ENCODE measurements at regions not wholly inside any gene's neighbourhood (a gene's known extent, or its start where the extent isn't known, plus 50 kb on each side); places are given as distances from the start of the nearest gene placed in this dataset.

DNA sequence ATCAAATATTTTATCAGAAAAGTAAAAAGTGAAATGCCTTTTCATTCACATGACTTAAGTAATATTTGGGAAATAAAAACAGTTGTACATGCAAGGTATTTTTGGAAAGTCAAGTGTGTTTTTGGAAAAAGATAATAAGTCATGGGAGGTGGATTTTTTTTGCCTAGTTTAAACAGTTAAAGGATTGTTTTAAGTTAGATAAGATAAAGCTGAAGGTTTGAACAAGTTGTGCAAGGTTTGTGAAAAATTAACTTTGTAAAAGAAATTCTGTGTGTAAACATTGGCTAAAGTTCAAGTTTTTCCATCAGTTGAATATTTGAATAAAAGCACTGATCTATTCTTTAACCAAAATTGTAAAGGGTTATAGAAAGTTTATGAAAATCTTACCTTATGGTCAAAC is 207.9 kb upstream of the RGPD4 start:
- Mint-ChIP-seq H3K9me3 (peaks cover 23% of the 10 kb centered on the region), H3K4me1 (ENCODE audit: low read depth) (no peaks in the 10 kb centered on the region), H3K36me3 (ENCODE audit: low read depth) (peaks cover 6% of the 10 kb centered on the region; the same call in 1 of the 2 replicates), H3K27me3 (ENCODE audit: insufficient read depth) (peaks cover 6% of the 10 kb centered on the region), H3K4me3 (no peak overlapping the region), H3K27ac (no peak overlapping the region)
- DNase-seq: no peak
- TF ChIP-seq, protein P1, sequence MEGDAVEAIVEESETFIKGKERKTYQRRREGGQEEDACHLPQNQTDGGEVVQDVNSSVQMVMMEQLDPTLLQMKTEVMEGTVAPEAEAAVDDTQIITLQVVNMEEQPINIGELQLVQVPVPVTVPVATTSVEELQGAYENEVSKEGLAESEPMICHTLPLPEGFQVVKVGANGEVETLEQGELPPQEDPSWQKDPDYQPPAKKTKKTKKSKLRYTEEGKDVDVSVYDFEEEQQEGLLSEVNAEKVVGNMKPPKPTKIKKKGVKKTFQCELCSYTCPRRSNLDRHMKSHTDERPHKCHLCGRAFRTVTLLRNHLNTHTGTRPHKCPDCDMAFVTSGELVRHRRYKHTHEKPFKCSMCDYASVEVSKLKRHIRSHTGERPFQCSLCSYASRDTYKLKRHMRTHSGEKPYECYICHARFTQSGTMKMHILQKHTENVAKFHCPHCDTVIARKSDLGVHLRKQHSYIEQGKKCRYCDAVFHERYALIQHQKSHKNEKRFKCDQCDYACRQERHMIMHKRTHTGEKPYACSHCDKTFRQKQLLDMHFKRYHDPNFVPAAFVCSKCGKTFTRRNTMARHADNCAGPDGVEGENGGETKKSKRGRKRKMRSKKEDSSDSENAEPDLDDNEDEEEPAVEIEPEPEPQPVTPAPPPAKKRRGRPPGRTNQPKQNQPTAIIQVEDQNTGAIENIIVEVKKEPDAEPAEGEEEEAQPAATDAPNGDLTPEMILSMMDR (IDR thresholded peaks at IDR 0.05): no peak

DNA sequence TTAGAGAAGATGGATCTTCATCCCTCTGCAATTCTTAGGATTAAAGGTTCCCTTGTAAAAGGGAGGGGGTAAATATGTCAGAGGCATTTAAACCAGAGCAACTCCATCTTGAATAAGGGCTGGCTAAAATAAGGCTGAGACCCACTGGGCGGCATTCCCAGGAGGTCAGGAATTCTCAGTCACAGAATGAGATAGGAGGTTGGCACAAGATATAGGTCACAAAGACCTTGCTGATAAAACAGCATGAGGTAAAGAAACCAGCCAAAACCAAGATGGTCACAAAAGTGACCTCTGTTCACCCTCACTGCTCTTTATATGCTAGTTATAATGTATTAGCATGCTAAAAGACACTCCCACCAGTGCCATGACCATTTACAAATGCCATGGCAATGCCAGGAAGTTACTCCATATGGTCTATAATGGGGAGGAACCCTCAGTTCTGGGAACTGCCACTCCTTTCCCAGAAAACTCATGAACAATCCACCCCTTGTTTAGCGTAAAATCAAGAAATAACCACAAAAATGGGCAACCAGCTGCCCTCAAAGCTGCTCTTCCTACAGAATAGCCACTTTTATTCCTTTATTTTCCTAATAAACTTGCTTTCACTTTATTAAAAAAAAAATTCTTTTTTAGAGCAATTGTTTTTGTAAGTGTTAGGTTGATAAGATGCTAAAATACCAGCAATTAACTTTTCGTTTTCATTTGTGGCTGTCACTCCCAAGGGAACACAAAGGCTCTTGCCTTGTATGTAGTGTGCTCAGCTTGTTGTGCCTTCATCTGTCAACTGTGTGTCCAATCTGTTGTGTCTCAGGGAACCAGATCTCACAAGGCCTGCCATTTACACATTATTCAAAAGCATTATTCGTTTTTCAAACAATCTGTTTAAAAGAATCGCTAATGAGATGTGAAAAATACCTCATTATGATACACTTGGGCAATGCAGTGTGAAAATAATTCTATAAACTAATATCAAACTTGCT is 205.2 kb upstream of the RGPD4 start:
- Mint-ChIP-seq H3K36me3 (ENCODE audit: low read depth) (peaks cover 6% of the 10 kb centered on the region; the same call in 1 of the 2 replicates), H3K4me1 (ENCODE audit: low read depth) (no peaks in the 10 kb centered on the region), H3K27ac (no peak overlapping the region), H3K9me3 (peaks cover 23% of the 10 kb centered on the region), H3K4me3 (no peak overlapping the region), H3K27me3 (ENCODE audit: insufficient read depth) (peaks cover 5% of the 10 kb centered on the region)
- TF ChIP-seq, protein P1 (IDR thresholded peaks at IDR 0.05): no peak
- DNase-seq: no peak

DNA sequence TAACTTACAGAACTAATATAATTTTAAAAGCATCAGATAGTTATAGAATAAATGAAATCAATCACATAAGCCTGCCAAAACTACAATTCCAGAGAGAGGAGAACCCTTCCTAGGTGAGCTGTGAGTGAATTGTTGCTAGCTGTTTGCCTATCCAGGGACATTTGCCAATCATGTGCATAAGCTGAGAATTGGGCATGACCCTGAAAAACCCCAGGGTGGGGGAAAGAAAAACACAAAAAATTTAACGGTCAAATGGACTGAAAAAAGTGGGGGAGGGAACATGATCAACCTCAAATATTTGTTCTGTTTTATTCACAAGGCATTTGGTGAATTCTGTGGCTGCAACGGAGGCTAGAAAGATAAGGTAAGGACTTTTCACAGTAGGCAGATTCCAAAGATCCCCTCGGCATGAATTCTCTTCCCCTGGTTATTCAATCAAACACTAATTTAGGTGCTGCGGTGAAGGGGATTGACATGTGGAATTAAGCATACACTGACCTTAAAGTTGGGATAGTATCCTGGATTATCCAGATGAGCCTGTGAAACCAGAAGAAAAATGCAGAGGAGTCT is 203.9 kb upstream of the RGPD4 start:
- no peak overlapping the region for H3K4me3 Mint-ChIP-seq
- H3K27me3 Mint-ChIP-seq (ENCODE audit: insufficient read depth): peaks cover 2% of the 10 kb centered on the region; the same call in 1 of the 2 replicates
- no peaks in the 10 kb centered on the region for H3K4me1 Mint-ChIP-seq (ENCODE audit: low read depth)
- peaks cover 6% of the 10 kb centered on the region; the same call in 1 of the 2 replicates for H3K36me3 Mint-ChIP-seq (ENCODE audit: low read depth)
- TF ChIP-seq, protein P1 (IDR thresholded peaks at IDR 0.05): no peak
- no peak for DNase-seq
- H3K27ac Mint-ChIP-seq: no peak overlapping the region
- H3K9me3 Mint-ChIP-seq: peaks cover 21% of the 10 kb centered on the region

DNA sequence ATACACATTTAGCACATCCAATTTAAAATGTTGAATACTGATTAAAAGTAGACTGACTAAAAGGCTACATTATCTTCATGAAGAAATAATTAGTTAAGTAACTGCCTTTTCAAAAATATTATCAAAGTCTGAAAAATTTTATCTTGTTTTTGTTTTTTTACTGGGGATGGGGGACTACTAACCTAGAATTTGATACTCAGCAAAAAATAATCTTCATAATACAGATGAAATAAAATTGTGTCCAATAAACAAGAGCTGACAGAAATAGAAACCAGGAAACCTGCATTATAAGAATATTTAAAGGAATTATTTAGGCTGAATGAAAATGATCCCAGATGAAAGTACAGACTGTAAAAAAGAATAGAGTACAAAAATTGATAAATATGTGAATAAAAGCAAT is 200.7 kb upstream of the RGPD4 start:
- Mint-ChIP-seq H3K4me1 (ENCODE audit: low read depth) (no peaks in the 10 kb centered on the region), H3K4me3 (no peak overlapping the region), H3K36me3 (ENCODE audit: low read depth) (peaks cover 6% of the 10 kb centered on the region; the same call in 1 of the 2 replicates), H3K9me3 (peaks cover 20% of the 10 kb centered on the region), H3K27me3 (ENCODE audit: insufficient read depth) (peaks cover 2% of the 10 kb centered on the region; the same call in 1 of the 2 replicates), H3K27ac (no peak overlapping the region)
- TF ChIP-seq, protein P1 (IDR thresholded peaks at IDR 0.05): no peak
- no peak for DNase-seq

DNA sequence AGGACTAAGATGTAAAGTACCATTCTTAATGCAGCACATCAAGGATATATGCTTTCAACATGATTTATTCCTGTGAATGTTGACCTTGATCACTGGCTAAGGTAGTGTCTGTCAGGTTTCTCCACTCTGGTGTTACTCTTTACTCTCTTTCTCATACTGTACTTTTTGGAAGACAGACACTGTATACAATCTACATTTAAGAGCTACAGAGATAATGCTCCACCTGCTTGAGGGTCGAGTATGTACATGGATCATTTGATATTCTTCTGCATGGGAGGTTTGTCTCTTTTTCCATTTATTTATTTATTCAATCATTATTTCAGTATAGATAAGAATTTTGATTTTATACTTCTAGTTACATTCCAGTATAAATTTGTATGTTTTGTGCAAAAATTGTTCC is 199.5 kb upstream of the RGPD4 start:
- TF ChIP-seq, protein P1 (IDR thresholded peaks at IDR 0.05): no peak
- no peak overlapping the region for H3K4me3 Mint-ChIP-seq
- peaks cover 26% of the 10 kb centered on the region for H3K9me3 Mint-ChIP-seq
- DNase-seq: no peak
- no peak overlapping the region for H3K27ac Mint-ChIP-seq
- peaks cover 2% of the 10 kb centered on the region; the same call in 1 of the 2 replicates for H3K27me3 Mint-ChIP-seq (ENCODE audit: insufficient read depth)
- no peaks in the 10 kb centered on the region for H3K4me1 Mint-ChIP-seq (ENCODE audit: low read depth)
- peaks cover 6% of the 10 kb centered on the region; the same call in 1 of the 2 replicates for H3K36me3 Mint-ChIP-seq (ENCODE audit: low read depth)

Data from HFFc6 (cell line).